Spleen (tissue), 11 donors: ENCODE measurements at regions not wholly inside any gene's neighbourhood (a gene's known extent, or its start where the extent isn't known, plus 50 kb on each side); places are given as distances from the start of the nearest gene placed in this dataset.

ENCODE experiments used
- DNase-seq: peaks from one replicate; pipeline ENCODE4 v3.0.0-alpha.2; 2020
- H3K27ac ChIP-seq, 8 donors: fragments of 200-600 bp; sonication (generic) in 7 of 8; 1 replicate in 4 of 8; 2 replicates in 4 of 8; pipeline versions ENCODE4 v1.5.0 to v1.8.0; 2016 to 2021; ENCODE audit warnings: inconsistent platforms in 4 of 8, mild to moderate bottlenecking in 4 of 8, moderate library complexity in 1 of 8
- H3K27me3 ChIP-seq, 7 donors: fragments of 200-600 bp; sonication (generic) in 6 of 7; replicated peaks in 1 of 7; 1 replicate in 4 of 7; 2 replicates in 3 of 7; pipeline versions ENCODE4 v1.5.0 to v1.8.0; 2016 to 2021; ENCODE audit warnings: inconsistent platforms in 3 of 7, mild to moderate bottlenecking in 1 of 7
- H3K36me3 ChIP-seq, 6 donors: fragments of 200-600 bp; sonication (generic) in 5 of 6; 1 replicate in 4 of 6; 2 replicates in 2 of 6; pipeline versions ENCODE4 v1.5.0 to v1.8.0; 2016 to 2021; ENCODE audit warnings: inconsistent platforms in 2 of 6
- H3K4me1 ChIP-seq, 6 donors: fragments of 200-600 bp; sonication (generic) in 5 of 6; 1 replicate in 3 of 6; 2 replicates in 3 of 6; pipeline versions ENCODE4 v1.5.0 to v1.8.0; 2016 to 2021; ENCODE audit warnings: inconsistent platforms in 3 of 6
- H3K4me3 ChIP-seq, 8 donors: fragments of 200-600 bp; sonication (generic) in 7 of 8; 1 replicate in 4 of 8; 2 replicates in 4 of 8; pipeline versions ENCODE4 v1.5.0 to v1.8.0; 2016 to 2021; ENCODE audit warnings: inconsistent platforms in 4 of 8, mild to moderate bottlenecking in 4 of 8, moderate library complexity in 2 of 8
- H3K9me3 ChIP-seq, 8 donors: fragments of 200-600 bp; sonication (generic) in 7 of 8; 1 replicate in 4 of 8; 2 replicates in 4 of 8; pipeline versions ENCODE4 v1.5.0 to v1.8.0; 2016 to 2021; ENCODE audit warnings: inconsistent platforms in 4 of 8
- POLR2A ChIP-seq, 3 donors: fragments of 450-650 bp; IDR thresholded peaks; one replicate each; pipeline ENCODE4 v1.5.1; 2017; ENCODE audit warnings: antibody characterized with exemption in 3 of 3, mild to moderate bottlenecking in 1 of 3
- POLR2AphosphoS5 ChIP-seq, 3 donors: sonication (generic); formaldehyde crosslinking; IDR thresholded peaks; one replicate each; pipeline ENCODE4 v1.5.1; 2017; ENCODE audit warnings: antibody characterized with exemption in 3 of 3
- WGBS, 5 donors: extraction: QIAGEN DNeasy Blood & Tissue Kit in 3 of 5; methylation state at CpG; one replicate each; pipeline versions ENCODE4 v1.1.5 to v1.1.7; 2013 to 2018; 5-methylcytosine and 5-hydroxymethylcytosine counted together
- intact Hi-C: fragments of 100-400 bp; cut with DNase I; formaldehyde crosslinking; loops from one replicate; pipeline ENCODE4 v1.15.0; 2023; ENCODE audit warnings: low total_unique reads
- TF ChIP-seq, protein P1 (sequence below), 11 experiments: fragments of 200-600 bp in 7 of 11; fragments of 450-650 bp in 4 of 11; sonication (generic) in 4 of 11; IDR thresholded peaks in 8 of 11; conservative IDR thresholded peaks in 3 of 11; 1 replicate in 7 of 11; 2 replicates in 4 of 11; pipeline versions ENCODE4 v1.4.0 to v1.8.0; 2016 to 2021; ENCODE audit warnings: antibody characterized with exemption in 11 of 11, inconsistent platforms in 4 of 11, mild to moderate bottlenecking in 1 of 11
- donor health status: healthy with polysubstance abuse.
- donor health status: DM: no; HTN: no; CAD: no; lungs with moderate emphysema.
- donor health status: DM: no; HTN: no; CAD: no.
- donor health status: Bipolar disorder and iron deficiency.
- donor health status: healthy.
- donor health status: DM: no; HTN: no; CAD: no.
- donor health status: DM: yes; HTN: yes; CAD: no.

DNA sequence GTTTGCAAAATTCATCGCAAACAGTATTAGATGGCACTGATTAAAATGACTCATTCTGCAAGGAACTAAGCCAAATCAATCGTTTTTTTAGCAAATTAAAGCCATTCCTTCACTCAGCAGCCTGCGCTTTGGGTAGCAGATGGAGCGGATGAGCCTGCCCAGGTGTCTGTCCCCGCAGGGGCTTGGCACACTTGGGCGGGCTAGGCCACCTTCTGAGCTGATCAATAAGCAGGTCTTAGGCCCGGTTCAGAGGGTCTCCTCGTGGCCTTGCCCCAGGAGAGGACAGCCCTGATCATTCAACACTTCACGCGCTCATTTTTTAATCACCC, 78.0 kb upstream of the FCN1 start:
- Histone ChIP-seq H3K9me3 (peaks cover 0 to 33% (median 24%) of the 10 kb centered on the region in 8 donors), H3K27me3 (peaks cover 0 to 9% (median 0%) of the 10 kb centered on the region in 7 donors), H3K27ac (no peak overlapping the region), H3K4me3 (no peak overlapping the region), H3K4me1 (no peaks in the 10 kb centered on the region), H3K36me3 (no peaks in the 10 kb centered on the region)
- DNase-seq = no peak
- intact Hi-C loops = no loop called here
- WGBS, 5 donors = 78 to 87% (median 83%) methylated on average over 10 of the region's 10 CpGs
- no peak for TF ChIP-seq POLR2A (IDR thresholded peaks at IDR 0.05)
- TF ChIP-seq, protein P1, sequence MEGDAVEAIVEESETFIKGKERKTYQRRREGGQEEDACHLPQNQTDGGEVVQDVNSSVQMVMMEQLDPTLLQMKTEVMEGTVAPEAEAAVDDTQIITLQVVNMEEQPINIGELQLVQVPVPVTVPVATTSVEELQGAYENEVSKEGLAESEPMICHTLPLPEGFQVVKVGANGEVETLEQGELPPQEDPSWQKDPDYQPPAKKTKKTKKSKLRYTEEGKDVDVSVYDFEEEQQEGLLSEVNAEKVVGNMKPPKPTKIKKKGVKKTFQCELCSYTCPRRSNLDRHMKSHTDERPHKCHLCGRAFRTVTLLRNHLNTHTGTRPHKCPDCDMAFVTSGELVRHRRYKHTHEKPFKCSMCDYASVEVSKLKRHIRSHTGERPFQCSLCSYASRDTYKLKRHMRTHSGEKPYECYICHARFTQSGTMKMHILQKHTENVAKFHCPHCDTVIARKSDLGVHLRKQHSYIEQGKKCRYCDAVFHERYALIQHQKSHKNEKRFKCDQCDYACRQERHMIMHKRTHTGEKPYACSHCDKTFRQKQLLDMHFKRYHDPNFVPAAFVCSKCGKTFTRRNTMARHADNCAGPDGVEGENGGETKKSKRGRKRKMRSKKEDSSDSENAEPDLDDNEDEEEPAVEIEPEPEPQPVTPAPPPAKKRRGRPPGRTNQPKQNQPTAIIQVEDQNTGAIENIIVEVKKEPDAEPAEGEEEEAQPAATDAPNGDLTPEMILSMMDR (IDR thresholded peaks at IDR 0.05 in 8 of 11, conservative IDR thresholded peaks at IDR 0.05 in 3 of 11) = no peak
- TF ChIP-seq POLR2AphosphoS5 (IDR thresholded peaks at IDR 0.05) = no peak

DNA sequence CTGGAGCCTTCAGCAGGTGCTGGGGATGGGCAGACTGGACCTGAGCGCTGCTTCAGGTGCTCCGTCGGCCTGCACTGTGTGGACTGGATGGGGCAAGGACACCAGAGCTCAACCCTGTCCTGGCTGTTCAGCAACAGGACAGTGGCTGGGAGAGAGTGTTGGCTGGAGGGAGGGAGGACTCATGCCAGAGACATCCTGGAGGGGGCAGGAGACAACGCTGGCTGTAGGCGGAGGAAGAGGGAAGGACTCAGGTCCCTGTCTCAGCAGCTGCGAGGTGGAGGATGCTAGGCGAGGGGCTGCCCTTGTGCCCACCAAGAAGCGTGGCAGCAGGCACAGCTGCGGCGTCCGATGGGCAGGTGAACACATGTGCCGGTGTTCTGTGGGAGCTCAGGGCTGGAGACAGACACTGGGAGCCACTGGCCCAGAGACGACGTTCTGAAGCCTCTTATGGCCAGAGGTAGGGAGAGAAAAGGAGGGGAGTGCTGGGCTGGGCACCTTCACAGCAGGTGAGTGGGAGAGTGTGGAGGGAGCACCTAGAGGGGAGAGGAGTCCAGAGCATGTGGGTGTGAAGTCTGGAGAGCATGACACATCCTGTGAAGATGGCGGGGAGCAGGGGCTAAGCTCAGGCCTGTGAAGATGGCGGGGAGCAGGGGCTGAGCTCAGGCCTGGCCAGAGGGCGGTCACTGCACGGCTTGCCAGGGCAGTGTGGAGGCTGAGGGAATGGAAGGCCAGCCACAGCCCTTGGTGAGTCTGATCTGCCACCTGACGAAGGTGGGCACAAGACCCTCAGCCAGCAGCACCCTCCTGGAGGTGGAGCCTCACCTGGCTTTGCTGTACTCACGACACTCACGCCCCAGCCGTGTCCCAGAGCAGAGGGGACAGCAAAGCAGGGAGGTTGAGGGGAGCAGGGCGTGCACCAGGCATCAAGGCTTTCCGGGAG, 79.1 kb upstream of the FCN1 start:
- peak; percentile 45 for DNase-seq
- TF ChIP-seq, protein P1 (IDR thresholded peaks at IDR 0.05 in 8 of 11, conservative IDR thresholded peaks at IDR 0.05 in 3 of 11) = no peak
- TF ChIP-seq POLR2A (IDR thresholded peaks at IDR 0.05) (no peak), POLR2AphosphoS5 (IDR thresholded peaks at IDR 0.05) (no peak)

DNA sequence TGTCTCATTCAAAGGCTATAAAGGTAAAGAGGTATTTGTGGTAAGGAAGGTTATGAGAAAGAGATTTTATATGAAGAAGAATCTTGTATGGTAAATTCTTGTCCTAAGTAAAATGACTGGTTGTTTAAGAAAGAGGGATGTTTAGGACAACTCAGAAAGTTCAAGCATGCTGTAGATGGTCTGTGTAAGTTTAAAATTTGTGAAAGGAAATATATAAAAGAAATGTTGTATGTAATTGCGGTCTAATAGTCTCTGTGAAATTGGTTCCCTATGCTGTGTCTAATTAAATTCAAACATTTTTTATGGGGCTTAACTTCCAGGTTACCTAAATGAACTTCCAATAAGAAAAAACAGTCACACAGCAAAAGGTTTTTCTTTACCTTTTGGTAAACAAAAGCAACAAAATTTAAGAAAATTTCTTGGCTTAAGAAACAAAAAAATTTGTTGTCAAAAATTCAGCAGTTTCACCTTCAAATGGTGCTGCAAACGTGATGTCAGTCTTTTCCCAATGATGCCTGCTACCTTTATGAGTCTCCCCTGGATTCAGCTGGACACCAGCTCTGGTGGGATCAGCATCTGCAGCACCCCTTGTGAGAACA, 83.0 kb upstream of the FCN1 start:
- DNase-seq = no peak
- TF ChIP-seq POLR2A (IDR thresholded peaks at IDR 0.05) (no peak), POLR2AphosphoS5 (IDR thresholded peaks at IDR 0.05) (no peak)
- TF ChIP-seq, protein P1 (IDR thresholded peaks at IDR 0.05 in 8 of 11, conservative IDR thresholded peaks at IDR 0.05 in 3 of 11) = no peak
- Histone ChIP-seq H3K36me3 (no peaks in the 10 kb centered on the region), H3K27ac (no peak overlapping the region), H3K27me3 (peaks cover 0 to 25% (median 0%) of the 10 kb centered on the region in 7 donors), H3K4me3 (no peak overlapping the region), H3K9me3 (peaks cover 0 to 51% (median 37%) of the 10 kb centered on the region in 8 donors), H3K4me1 (no peaks in the 10 kb centered on the region)
- intact Hi-C loops = no loop called here
- WGBS, 5 donors = 48 to 57% (median 53%) methylated on average over 2 of the region's 2 CpGs

More for the DNA sequence above, 79.1 kb upstream of the FCN1 start:
- no peak overlapping the region for H3K4me3 ChIP-seq
- no peak overlapping the region for H3K27ac ChIP-seq
- intact Hi-C loops = no loop called here
- peaks cover 0 to 19% (median 0%) of the 10 kb centered on the region in 7 donors for H3K27me3 ChIP-seq
- 84 to 87% (median 85%) methylated on average over 22 to 24 of the region's 24 CpGs for WGBS, 5 donors
- H3K9me3 ChIP-seq = peaks cover 0 to 44% (median 35%) of the 10 kb centered on the region in 8 donors
- no peaks in the 10 kb centered on the region for H3K4me1 ChIP-seq
- H3K36me3 ChIP-seq = no peaks in the 10 kb centered on the region

DNA sequence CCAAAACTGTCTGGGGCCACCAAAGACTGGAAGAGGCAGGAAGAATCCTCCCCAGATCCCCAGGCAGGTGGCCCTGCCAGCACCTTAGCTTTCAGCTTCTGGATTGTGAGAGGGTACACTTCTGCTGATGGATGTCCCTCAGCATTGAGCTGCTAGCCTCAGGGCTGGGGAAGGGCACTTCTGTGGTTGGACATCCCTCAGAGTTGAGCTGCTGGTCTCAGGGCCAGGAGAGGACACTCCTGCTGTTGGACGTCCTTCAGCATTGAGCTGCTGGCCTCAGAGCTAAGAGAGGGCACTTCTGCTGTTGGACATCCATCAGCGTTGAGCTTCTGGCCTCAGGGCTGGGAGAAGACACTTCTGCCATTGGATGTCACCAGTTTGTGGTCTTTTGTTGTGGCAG, 83.8 kb upstream of the FCN1 start:
- H3K27ac ChIP-seq = no peak overlapping the region
- H3K27me3 ChIP-seq = peaks cover 0 to 27% (median 0%) of the 10 kb centered on the region in 7 donors
- TF ChIP-seq, protein P1 (IDR thresholded peaks at IDR 0.05 in 8 of 11, conservative IDR thresholded peaks at IDR 0.05 in 3 of 11) = no peak
- TF ChIP-seq POLR2A (IDR thresholded peaks at IDR 0.05) (no peak), POLR2AphosphoS5 (IDR thresholded peaks at IDR 0.05) (no peak)
- no peak overlapping the region for H3K4me3 ChIP-seq
- intact Hi-C loops = no loop called here
- H3K36me3 ChIP-seq = no peaks in the 10 kb centered on the region
- H3K9me3 ChIP-seq = peaks cover 0 to 51% (median 37%) of the 10 kb centered on the region in 8 donors
- DNase-seq = peak; percentile 23
- WGBS, 5 donors = 71 to 94% (median 81%) methylated on average over 2 of the region's 2 CpGs
- H3K4me1 ChIP-seq = no peaks in the 10 kb centered on the region
